Endothelial cell of umbilical vein (primary cell): ENCODE measurements at regions not wholly inside any gene's neighbourhood (a gene's known extent, or its start where the extent isn't known, plus 50 kb on each side); places are given as distances from the start of the nearest gene placed in this dataset.

Source experiments
- BruUV-seq: library from RNA; stranded (reverse); fragments of 400-500 nt; replicated peaks from 2 replicates; lab custom pipeline; 2021; lab: Mats Ljungman, UMichigan
- CTCF ChIA-PET: fragments of 300-600, 350-600 bp; sonication (Branson Sonifier 250); formaldehyde crosslinking; loops from one replicate; lab custom pipeline; 2021; ENCODE audit warnings: antibody characterized with exemption, inconsistent platforms; lab: Charles Lee
- POLR2A ChIA-PET: fragments of 300-600, 350-600 bp; sonication (Branson Sonifier 250); formaldehyde crosslinking; loops from one replicate; lab custom pipeline; 2021; ENCODE audit warnings: antibody characterized with exemption, inconsistent platforms; lab: Charles Lee
- DNase-seq: peaks from one replicate; pipeline ENCODE4 v3.0.0-alpha.2; 2011; ENCODE audit warnings: low read depth, low spot score
- FAIRE-seq: peaks from 2 replicates; lab custom pipeline; 2011; peaks lifted over from hg19 to GRCh38; lab: Jason Lieb, UNC
- H2AFZ ChIP-seq: 2 replicates; pipeline ENCODE4 v1.6.0; 2012; ENCODE audit warnings: low read depth, low read length, control low read depth, inconsistent platforms
- H3K27ac ChIP-seq: 2 replicates; pipeline ENCODE4 v1.5.1; 2011; ENCODE audit warnings: low read depth, mild to moderate bottlenecking, control low read depth, low read length, moderate library complexity; ENCODE audit not compliant: insufficient read depth
- H3K27me3 ChIP-seq, 2 experiments: 2 replicates each; pipeline versions ENCODE4 v1.6.0 to v1.6.1; 2011; ENCODE audit warnings: low read length in 2 of 2, mixed read lengths in 1 of 2; ENCODE audit not compliant: control insufficient read depth in 2 of 2, insufficient read depth in 2 of 2
- H3K36me3 ChIP-seq, 2 experiments: 2 replicates in 1 of 2; 3 replicates in 1 of 2; pipeline ENCODE4 v1.5.1; 2011; ENCODE audit warnings: low read length in 2 of 2, mild to moderate bottlenecking in 1 of 2, moderate library complexity in 1 of 2; ENCODE audit not compliant: control insufficient read depth in 2 of 2, insufficient read depth in 2 of 2; ENCODE audit errors: extremely low read depth in 1 of 2
- H3K4me1 ChIP-seq: 3 replicates; pipeline ENCODE4 v1.5.1; 2011; ENCODE audit warnings: mild to moderate bottlenecking, low read length; ENCODE audit not compliant: control insufficient read depth, insufficient read depth; ENCODE audit errors: extremely low read depth
- H3K4me2 ChIP-seq: 2 replicates; pipeline ENCODE4 v1.6.1; 2011; ENCODE audit warnings: low read length, control low read depth, mixed read lengths; ENCODE audit not compliant: insufficient read depth
- H3K4me3 ChIP-seq, 3 experiments: fragments of 200-600 bp in 1 of 3; sonication (generic), shearing (Covaris generic) in 1 of 3; replicated peaks in 1 of 3; 2 replicates each; pipeline ENCODE4 v1.5.1; 2011 to 2016; ENCODE audit warnings: control low read depth in 3 of 3, low read length in 3 of 3, mild to moderate bottlenecking in 2 of 3, inconsistent platforms in 1 of 3, low read depth in 1 of 3, moderate library complexity in 1 of 3; ENCODE audit not compliant: insufficient read depth in 1 of 3
- H3K79me2 ChIP-seq: 2 replicates; pipeline ENCODE4 v1.6.0; 2012; ENCODE audit warnings: low read length, inconsistent platforms; ENCODE audit not compliant: control insufficient read depth, insufficient read depth
- H3K9ac ChIP-seq: replicated peaks from 2 replicates; pipeline ENCODE3; 2011; ENCODE audit warnings: low read length, control low read depth; ENCODE audit not compliant: insufficient read depth; ENCODE audit errors: extremely low read depth
- H3K9me1 ChIP-seq: replicated peaks from 3 replicates; pipeline ENCODE4 v1.6.0; 2011; ENCODE audit warnings: mild to moderate bottlenecking, low read length; ENCODE audit not compliant: control insufficient read depth, insufficient read depth; ENCODE audit errors: extremely low read depth
- H3K9me3 ChIP-seq: replicated peaks from 2 replicates; pipeline ENCODE4 v1.5.1; 2012; ENCODE audit warnings: low read length, inconsistent platforms; ENCODE audit not compliant: control insufficient read depth, insufficient read depth
- H4K20me1 ChIP-seq: replicated peaks from 2 replicates; pipeline ENCODE3; 2011; ENCODE audit warnings: mild to moderate bottlenecking, low read length; ENCODE audit not compliant: control insufficient read depth, insufficient read depth; ENCODE audit errors: extremely low read depth
- CTCF ChIP-seq, 2 donors: IDR thresholded peaks; 1 replicate in 1 of 2; 2 replicates in 1 of 2; pipeline ENCODE4 v1.5.1; 2011; ENCODE audit warnings: low read length in 2 of 2, mild to moderate bottlenecking in 2 of 2, moderate library complexity in 2 of 2, control low read depth in 1 of 2, inconsistent platforms in 1 of 2, low read depth in 1 of 2; ENCODE audit not compliant: insufficient read depth in 1 of 2; ENCODE audit errors: extremely low read depth in 1 of 2
- EZH2 ChIP-seq: IDR thresholded peaks from 2 replicates; pipeline ENCODE4 v1.6.1; 2012; ENCODE audit warnings: borderline replicate concordance, low read depth, mild to moderate bottlenecking, moderate library complexity, low read length, inconsistent platforms; ENCODE audit not compliant: severe bottlenecking
- FOS ChIP-seq: IDR thresholded peaks from 2 replicates; pipeline ENCODE4 v1.6.1; 2011; ENCODE audit warnings: mild to moderate bottlenecking, low read length, moderate library complexity, borderline replicate concordance; ENCODE audit not compliant: insufficient read depth
- GATA2 ChIP-seq: IDR thresholded peaks from 2 replicates; pipeline ENCODE4 v1.7.0; 2011; ENCODE audit warnings: low read depth, mild to moderate bottlenecking, moderate library complexity, mixed read lengths, low read length; ENCODE audit not compliant: insufficient read length, insufficient read depth
- JUN ChIP-seq: IDR thresholded peaks from 2 replicates; pipeline ENCODE4 v1.6.1; 2011; ENCODE audit warnings: borderline replicate concordance, low read depth; ENCODE audit not compliant: insufficient read length, insufficient read depth
- MAX ChIP-seq: IDR thresholded peaks from 2 replicates; pipeline ENCODE4 v1.6.1; 2011; ENCODE audit not compliant: insufficient read depth, insufficient read length
- MYC ChIP-seq: IDR thresholded peaks from one replicate; pipeline ENCODE4 v1.6.1; 2011; ENCODE audit warnings: mild to moderate bottlenecking, low read depth, low read length
- POLR2A ChIP-seq: IDR thresholded peaks from 2 replicates; pipeline ENCODE4 v1.6.1; 2012; ENCODE audit warnings: low read depth, mild to moderate bottlenecking, control low read depth, low read length
- POLR2AphosphoS5 ChIP-seq: IDR thresholded peaks from 2 replicates; pipeline ENCODE4 v1.6.1; 2012; ENCODE audit warnings: low read depth, mild to moderate bottlenecking, control low read depth, low read length, moderate library complexity; ENCODE audit not compliant: insufficient read depth
- dilution Hi-C: fragments of 300-500 bp; cut with MboI; formaldehyde crosslinking; loops from one replicate; pipeline ENCODE4 v1.15.0; 2019; ENCODE audit warnings: low sequenced_read_pairs; ENCODE audit not compliant: extremely low pct_ligation_motif_present
- intact Hi-C: fragments of 100-400 bp; cut with micrococcal nuclease; formaldehyde crosslinking; loops from one replicate; pipeline ENCODE4 v1.10.0; 2022

DNA sequence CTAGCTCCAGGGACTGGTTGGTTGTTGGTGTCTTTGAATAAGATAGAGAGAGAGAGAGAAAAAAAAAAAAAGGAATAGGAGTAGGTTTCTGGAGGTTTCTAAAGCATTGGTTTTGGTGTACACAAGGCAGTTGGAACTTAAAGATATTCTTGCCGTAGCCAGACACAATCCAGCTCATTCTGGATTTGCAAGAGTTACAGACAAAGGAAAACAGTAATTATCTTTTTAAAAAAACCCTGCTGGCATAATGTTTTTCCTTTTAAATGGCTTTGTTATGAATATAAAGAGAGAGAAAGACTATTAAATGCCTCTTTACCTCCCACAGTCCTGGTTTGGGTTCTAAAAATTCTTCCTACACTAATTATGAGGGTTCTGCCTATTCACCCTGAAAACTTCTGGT, 120.4 kb upstream of the RAG2 start:
- no peaks in the 10 kb centered on the region for H4K20me1 ChIP-seq
- H3K36me3 ChIP-seq = no peaks in the 10 kb centered on the region
- no peak overlapping the region for H2AFZ ChIP-seq
- no TSS peak for BruUV-seq
- ChIA-PET CTCF (interaction anchor here (0.7 to 2.3 kb wide), 4 partner anchors 9 to 28 kb away, joined by 3 to 8 read pairs (median 4); no protein-coding TSS in a partner anchor), POLR2A (no interaction called here)
- no peak for TF ChIP-seq EZH2
- TF ChIP-seq JUN = no peak
- TF ChIP-seq GATA2 = no peak
- no peak for TF ChIP-seq MYC
- no peak for TF ChIP-seq MAX
- no peak for TF ChIP-seq POLR2A
- TF ChIP-seq POLR2AphosphoS5 = no peak
- TF ChIP-seq CTCF (IDR thresholded peaks at IDR 0.05; ENCODE audit: extremely low read depth in 1 of 2, insufficient read depth in 1 of 2, low read depth in 1 of 2, low read length in 2 of 2) = no peak
- no peak for TF ChIP-seq FOS
- H3K4me2 ChIP-seq = no peak overlapping the region
- no peaks in the 10 kb centered on the region for H3K4me1 ChIP-seq
- no peaks in the 10 kb centered on the region for H3K9me1 ChIP-seq
- no peak overlapping the region for H3K4me3 ChIP-seq
- no peak overlapping the region for H3K9ac ChIP-seq
- DNase-seq (no peak), FAIRE-seq (no peak)
- no peaks in the 10 kb centered on the region for H3K27me3 ChIP-seq
- dilution Hi-C loops (no loop called here), intact Hi-C loops (no loop called here)
- no peaks in the 10 kb centered on the region for H3K9me3 ChIP-seq
- no peak overlapping the region for H3K27ac ChIP-seq
- H3K79me2 ChIP-seq = no peaks in the 10 kb centered on the region
